Neutrophil (primary cell): ENCODE measurements at regions not wholly inside any gene's neighbourhood (a gene's known extent, or its start where the extent isn't known, plus 50 kb on each side); places are given as distances from the start of the nearest gene placed in this dataset.

Experiments used
- H3K27ac ChIP-seq: fragments of 200-600 bp; sonication (generic); 2 replicates; pipeline ENCODE4 v1.5.1; 2016; ENCODE audit warnings: mild to moderate bottlenecking, moderate library complexity
- H3K27me3 ChIP-seq: fragments of 200-600 bp; sonication (generic); 2 replicates; pipeline ENCODE4 v1.6.0; 2016; ENCODE audit warnings: mild to moderate bottlenecking
- H3K36me3 ChIP-seq: fragments of 200-600 bp; sonication (generic); 2 replicates; pipeline ENCODE4 v1.5.1; 2017
- H3K4me1 ChIP-seq, 2 experiments: fragments of 200-600 bp in 1 of 2; sonication (generic) in 1 of 2; 1 replicate in 1 of 2; 2 replicates in 1 of 2; pipeline versions ENCODE4 v1.5.1 to v1.6.1; 2013 to 2016; ENCODE audit warnings: low read depth in 1 of 2, low read length in 1 of 2, mild to moderate bottlenecking in 1 of 2, moderate library complexity in 1 of 2; ENCODE audit not compliant: control insufficient read depth in 1 of 2, insufficient read depth in 1 of 2
- H3K4me3 ChIP-seq, 2 experiments: fragments of 200-600 bp in 1 of 2; sonication (generic) in 1 of 2; 1 replicate in 1 of 2; 2 replicates in 1 of 2; pipeline ENCODE4 v1.5.1; 2013 to 2016; ENCODE audit warnings: low read depth in 1 of 2, low read length in 1 of 2, mild to moderate bottlenecking in 1 of 2, moderate library complexity in 1 of 2
- H3K9me3 ChIP-seq: fragments of 200-600 bp; sonication (generic); 2 replicates; pipeline ENCODE4 v1.5.1; 2016
- TF ChIP-seq, protein P1 (sequence below): fragments of 200-600 bp; sonication (generic); IDR thresholded peaks from 2 replicates; pipeline ENCODE4 v1.5.1; 2016; ENCODE audit warnings: antibody characterized with exemption

DNA sequence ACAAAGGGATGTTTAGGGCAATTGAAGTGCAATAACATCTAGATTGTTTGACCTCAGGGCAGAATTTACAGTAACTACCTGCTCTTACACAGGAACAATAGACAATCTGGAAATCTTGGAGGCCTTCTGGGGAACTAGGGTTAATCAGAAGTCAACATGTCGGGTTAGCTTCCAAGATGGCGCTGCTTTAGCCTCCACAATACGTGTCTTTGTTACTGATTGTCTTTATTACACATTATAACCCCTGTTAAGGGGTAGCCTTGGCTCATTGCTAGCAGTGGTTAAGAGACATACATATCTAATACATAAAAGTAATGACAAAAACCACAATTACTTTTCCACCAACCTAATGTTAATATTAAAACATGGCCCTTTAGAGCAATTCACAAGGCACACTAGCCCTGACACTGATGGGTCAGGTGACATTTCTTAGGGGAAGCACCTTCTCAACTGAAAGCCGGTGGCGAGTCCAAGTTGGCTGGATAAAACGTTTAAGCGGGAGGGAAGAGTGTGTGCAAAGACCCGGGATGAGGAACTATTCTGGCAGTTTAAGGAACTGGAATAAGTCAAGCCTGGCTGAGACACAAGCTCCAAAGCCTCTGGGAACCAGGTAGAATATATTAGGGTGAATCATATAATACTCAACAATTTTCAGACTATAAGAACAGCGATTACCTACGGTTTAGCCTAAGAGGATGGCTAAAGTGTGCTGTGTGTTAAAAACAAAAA lies 236.9 kb downstream of the BCAS1 start:
- Histone ChIP-seq H3K4me1 (peaks cover 62 to 63% of the 10 kb centered on the region in 2 experiments), H3K27ac (peak overlapping the region; percentile 62)

DNA sequence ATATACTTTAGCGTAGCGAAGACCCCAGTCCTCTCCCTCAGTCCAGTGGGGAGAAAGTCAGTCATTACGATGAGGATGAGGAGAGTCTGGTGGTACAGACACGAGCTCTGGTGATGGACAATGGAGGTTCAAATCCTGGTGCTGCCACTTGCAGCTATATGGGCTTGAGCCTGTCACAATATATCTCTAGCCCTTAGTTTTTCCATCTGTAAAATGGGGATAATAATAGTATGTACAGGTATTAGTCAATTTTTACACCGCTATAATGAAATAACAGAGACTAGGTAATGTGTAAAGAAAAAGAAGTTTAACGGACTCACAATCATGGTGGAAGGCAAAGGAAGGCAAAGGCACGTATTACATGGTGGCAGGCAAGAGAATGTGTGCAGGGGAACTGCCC lies 237.9 kb downstream of the BCAS1 start:
- TF ChIP-seq, protein P1, sequence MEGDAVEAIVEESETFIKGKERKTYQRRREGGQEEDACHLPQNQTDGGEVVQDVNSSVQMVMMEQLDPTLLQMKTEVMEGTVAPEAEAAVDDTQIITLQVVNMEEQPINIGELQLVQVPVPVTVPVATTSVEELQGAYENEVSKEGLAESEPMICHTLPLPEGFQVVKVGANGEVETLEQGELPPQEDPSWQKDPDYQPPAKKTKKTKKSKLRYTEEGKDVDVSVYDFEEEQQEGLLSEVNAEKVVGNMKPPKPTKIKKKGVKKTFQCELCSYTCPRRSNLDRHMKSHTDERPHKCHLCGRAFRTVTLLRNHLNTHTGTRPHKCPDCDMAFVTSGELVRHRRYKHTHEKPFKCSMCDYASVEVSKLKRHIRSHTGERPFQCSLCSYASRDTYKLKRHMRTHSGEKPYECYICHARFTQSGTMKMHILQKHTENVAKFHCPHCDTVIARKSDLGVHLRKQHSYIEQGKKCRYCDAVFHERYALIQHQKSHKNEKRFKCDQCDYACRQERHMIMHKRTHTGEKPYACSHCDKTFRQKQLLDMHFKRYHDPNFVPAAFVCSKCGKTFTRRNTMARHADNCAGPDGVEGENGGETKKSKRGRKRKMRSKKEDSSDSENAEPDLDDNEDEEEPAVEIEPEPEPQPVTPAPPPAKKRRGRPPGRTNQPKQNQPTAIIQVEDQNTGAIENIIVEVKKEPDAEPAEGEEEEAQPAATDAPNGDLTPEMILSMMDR = no peak
- peaks cover 55 to 60% of the 10 kb centered on the region in 2 experiments for H3K4me1 ChIP-seq

More for the DNA sequence above, 236.9 kb downstream of the BCAS1 start:
- Histone ChIP-seq H3K27me3 (no peaks in the 10 kb centered on the region), H3K36me3 (no peaks in the 10 kb centered on the region), H3K9me3 (no peaks in the 10 kb centered on the region), H3K4me3 (peak overlapping the region in 1 of 2 experiments; percentile 3)
- TF ChIP-seq, protein P1 = no peak

DNA sequence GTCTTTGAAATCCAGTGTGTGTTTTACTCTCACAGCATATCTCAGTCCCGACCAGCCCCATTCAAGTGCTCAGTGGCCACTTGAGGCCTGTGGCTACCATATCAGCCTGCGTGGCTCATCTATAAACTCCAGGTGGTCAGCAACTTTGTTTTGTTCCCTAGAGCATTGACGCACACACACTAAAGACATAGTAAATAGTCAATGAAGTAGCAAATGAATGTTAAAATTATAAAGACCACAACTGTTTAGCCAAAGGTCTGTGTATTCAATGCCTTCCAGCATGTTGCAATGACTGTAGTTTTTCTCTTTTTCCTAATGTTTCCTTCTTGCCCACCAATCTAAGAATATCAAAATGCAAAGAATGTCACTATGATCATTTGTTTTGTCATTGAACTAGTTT lies 238.2 kb upstream of the ZNF217 start:
- no peaks in the 10 kb centered on the region for H3K27me3 ChIP-seq
- H3K36me3 ChIP-seq = no peaks in the 10 kb centered on the region
- H3K4me1 ChIP-seq = peaks cover 51 to 56% of the 10 kb centered on the region in 2 experiments
- no peaks in the 10 kb centered on the region for H3K9me3 ChIP-seq
- TF ChIP-seq, protein P1 = no peak
- H3K4me3 ChIP-seq = no peak overlapping the region
- no peak overlapping the region for H3K27ac ChIP-seq

More for the DNA sequence above, 237.9 kb downstream of the BCAS1 start:
- Histone ChIP-seq H3K36me3 (no peaks in the 10 kb centered on the region), H3K27ac (no peak overlapping the region), H3K9me3 (no peaks in the 10 kb centered on the region), H3K27me3 (no peaks in the 10 kb centered on the region), H3K4me3 (no peak overlapping the region)

DNA sequence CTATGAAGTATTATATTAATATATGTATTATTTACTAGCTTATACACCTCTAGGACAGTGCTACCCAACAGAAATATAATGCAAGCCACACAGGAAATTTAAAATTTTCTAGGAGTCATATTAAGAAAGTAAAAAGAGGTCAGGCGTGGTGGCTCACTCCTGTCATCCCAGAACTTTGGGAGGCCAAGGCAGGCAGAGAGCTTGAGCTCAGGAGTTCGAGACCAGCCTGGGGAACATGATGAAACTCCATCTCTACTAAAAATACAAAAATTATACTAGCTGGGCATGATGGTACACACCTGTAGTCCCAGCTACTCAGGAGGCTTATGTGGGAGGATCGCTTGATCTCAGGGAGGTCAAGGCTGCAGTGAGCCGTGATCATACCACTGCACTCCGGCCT lies 237.6 kb upstream of the ZNF217 start:
- peaks cover 49 to 56% of the 10 kb centered on the region in 2 experiments for H3K4me1 ChIP-seq

DNA sequence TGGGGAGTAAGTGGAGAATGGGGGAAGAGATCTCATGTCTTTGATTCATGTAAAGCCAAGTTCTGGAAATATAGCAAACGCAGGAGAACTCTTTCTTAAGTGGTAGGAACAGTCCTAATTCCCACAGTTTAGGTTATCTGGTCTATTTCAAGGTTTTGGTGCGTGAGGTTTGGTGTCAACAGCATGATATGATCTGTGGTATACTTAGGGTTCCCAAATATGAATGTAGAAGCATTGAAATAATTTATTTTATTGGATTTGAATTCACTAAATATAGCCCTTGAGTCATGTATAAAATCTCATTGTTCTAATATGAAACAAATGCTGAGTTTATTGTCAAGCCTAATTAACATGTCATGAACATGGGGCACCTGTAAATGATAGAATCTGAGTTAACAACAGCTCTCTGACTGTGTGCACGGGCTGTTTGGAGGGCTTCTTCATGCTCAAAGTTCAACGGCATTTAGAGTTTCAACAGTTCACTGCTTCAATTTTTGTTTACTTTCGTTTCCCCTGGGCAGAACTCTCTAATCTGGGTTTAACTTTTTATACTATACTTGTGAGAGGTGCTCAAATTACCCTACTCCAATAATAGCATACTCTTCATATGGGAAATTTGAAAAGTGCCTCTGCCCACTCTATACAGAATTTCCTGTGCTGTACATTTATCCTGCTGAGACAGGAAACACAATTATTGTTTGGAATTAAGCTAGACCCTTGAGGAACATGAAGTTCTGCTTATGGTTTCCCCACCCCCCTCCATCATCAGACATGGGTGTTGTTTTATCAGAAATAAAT lies 236.3 kb upstream of the ZNF217 start:
- Histone ChIP-seq H3K27ac (peak overlapping the region; percentile 55), H3K36me3 (no peaks in the 10 kb centered on the region), H3K4me1 (peaks cover 37 to 44% of the 10 kb centered on the region in 2 experiments), H3K9me3 (no peaks in the 10 kb centered on the region), H3K4me3 (peak overlapping the region in 1 of 2 experiments; percentile 4), H3K27me3 (no peaks in the 10 kb centered on the region)
- TF ChIP-seq, protein P1 = no peak

More for the DNA sequence above, 237.6 kb upstream of the ZNF217 start:
- Histone ChIP-seq H3K27ac (no peak overlapping the region), H3K4me3 (no peak overlapping the region), H3K36me3 (no peaks in the 10 kb centered on the region), H3K27me3 (no peaks in the 10 kb centered on the region), H3K9me3 (no peaks in the 10 kb centered on the region)
- TF ChIP-seq, protein P1 = no peak
